Dermis blood vessel endothelial cell (primary cell): ENCODE measurements at regions not wholly inside any gene's neighbourhood (a gene's known extent, or its start where the extent isn't known, plus 50 kb on each side); places are given as distances from the start of the nearest gene placed in this dataset.
"Not testable (repeated sequence)": the region's sequence is repeated elsewhere in the genome, so short reads cannot be mapped to it uniquely, and the experiment has no call there.

ENCODE experiments used
- DNase-seq: peaks from one replicate; pipeline ENCODE4 v3.0.0; 2010

DNA sequence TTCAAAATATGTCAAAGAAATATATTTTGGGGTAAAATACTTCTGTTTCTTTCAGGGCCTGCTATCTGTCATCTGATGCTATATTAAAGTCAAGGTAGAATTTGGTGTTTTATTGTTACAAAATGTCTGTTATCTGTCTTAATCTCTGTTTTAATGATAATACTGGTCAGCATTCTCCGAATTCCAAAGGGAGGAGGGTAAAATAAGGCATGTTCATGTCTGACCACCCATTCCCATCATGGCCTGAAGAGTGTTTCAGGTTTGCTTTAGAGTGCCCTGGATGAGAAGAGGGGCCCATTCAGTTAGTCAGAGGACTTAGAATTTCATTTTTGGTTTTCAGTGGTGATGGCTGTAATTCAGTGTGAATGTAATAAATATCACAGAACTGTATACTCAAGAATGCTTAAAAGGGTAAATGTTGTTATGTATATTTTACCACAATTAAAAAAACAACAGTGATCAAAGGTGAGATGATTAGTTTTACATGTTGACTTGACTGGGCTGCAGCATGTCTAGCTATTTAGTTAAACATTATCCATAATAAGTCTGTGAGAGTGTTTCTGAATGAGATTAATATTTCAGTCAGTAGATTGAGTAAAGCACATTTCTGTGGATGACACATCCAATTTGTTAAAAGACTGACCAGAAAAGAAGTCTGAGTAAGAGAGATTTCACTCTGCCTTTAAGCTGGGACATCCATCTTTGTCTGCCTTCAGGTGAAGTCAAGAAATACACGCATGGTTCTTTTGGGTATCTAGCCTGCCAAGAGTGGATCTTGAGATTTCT lies 467.9 kb upstream of the SYT4 start:
- DNase-seq: no peak

DNA sequence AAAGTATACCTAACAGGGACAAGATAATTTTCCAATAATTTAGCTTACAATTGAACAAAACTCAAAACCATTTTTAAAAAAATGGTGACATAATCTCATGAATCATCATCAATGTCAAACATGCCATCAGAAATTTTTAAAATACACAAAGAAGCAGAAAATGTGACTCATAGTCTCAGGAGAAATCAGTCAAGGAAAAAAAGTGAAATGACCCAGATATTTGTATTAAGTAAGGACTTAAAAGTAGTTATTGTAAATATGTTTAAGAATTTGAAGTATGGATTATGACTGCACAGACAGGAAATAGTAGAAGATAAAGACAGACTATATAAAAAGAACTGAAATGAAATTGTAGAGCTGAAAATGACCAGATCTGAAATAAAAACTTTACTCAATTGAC lies 473.9 kb upstream of the SYT4 start:
- DNase-seq: no peak

DNA sequence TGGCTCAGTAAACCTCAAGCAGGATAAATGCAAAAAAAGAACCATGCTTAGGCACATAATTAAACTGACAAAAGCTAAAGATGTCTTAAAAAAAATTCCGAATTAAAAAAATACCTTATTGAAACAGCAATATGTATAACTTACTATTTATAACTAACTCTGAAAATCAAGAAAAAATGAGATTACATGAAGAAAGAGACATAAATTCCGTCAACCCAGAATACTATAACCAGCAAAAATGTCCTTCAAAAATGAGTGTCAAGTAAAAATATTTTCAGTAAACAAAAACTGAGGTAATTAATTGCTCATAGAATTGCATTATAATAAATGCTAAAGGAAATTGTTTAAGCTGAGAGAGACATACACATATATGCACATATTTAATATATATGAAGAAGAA lies 474.5 kb upstream of the SYT4 start:
- no peak for DNase-seq

DNA sequence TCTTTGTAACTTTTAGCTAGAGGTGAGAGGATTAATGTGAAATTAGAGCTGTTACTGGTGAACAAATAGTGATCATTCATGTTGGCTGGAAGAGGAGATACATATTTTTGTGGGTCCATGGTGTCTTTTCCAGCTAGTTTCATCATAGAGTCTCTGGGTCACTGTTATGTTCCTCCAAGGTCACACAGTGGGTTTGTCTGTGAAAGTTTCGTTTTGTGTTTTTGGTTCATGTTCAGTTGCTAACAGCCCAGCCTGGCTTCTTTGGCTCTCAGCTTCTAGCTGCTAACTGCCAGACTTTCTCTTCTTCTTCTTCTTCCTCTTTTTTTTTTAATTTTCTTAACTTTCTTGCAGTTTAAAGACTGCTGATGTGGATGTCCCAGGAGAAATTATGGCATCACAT lies 480.0 kb upstream of the SYT4 start:
- no peak for DNase-seq

DNA sequence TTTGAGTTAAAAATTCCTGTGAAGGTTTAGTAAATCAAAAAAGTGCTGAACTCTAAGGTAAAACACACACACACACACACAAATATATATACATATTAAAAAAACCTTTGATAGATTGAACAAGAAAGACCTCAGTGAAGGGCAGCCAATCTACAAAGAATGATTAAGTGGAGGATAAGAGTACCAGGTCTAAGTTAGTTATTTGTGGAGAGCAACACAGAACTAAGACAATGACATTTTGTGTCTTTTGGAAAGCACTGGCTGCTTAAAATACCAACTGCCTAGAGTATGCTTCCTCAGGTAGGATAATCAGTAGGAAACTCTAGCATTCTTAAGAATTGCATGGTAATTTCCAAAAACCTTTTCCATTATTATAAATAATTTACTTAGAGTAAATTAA lies 481.4 kb upstream of the SYT4 start:
- no peak for DNase-seq

DNA sequence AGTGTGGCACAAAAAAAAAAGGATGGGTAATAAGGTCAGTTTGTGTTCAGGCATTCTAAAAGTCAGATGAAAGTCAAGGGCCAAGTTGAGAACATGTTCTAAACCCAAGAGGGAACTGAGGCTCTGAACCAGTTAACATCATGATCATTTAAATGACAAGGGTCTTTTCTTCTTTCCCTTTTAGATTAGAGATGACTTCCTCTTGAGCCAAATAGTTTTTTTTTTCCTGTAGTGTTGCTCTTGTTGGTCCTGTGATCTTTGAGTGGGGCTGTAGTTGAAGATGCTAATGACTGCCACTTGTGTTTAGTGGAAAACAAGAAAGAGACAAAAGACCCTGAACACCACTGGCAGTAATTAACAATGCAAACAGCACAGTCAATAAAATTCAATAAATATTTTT lies 482.7 kb upstream of the SYT4 start:
- no peak for DNase-seq

DNA sequence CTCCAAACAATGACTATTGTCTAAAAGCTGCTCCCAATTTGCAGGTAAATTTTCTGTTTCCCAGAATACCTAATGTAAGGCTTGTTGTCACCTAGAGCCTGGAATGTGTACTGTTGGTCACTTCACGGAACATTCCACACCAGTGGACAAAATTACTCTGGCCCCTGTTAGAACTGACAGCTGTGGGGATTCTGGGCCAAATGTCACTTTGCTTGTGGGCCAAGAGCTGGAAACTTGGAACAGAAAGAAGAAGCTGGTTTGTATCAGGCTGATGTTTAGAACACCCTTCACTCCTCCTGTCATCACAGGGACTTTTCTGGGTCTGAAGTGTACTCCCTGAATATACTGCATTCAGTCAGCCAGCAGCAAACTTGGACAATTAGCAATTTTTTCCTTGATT lies 495.6 kb upstream of the SYT4 start:
- no peak for DNase-seq

DNA sequence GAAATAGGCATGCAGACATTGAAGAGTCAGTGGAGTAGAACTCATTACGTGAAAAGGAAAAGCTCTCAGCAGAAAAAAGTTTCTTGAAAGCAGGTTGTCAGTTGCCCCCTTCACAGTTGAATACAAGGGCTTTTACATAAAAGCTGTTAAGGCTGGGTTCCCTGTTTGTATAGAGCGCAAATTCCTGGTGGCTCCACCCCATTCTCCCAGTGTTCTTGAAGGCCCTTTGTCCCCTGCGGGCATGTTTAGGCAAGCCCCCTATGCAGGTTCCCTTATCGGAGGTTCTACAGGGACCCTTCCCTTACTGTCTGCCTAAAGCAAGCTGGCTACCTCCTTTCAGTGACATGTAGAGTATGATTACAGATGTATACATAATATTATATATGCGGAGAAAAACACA lies 497.2 kb upstream of the SYT4 start:
- no peak for DNase-seq

DNA sequence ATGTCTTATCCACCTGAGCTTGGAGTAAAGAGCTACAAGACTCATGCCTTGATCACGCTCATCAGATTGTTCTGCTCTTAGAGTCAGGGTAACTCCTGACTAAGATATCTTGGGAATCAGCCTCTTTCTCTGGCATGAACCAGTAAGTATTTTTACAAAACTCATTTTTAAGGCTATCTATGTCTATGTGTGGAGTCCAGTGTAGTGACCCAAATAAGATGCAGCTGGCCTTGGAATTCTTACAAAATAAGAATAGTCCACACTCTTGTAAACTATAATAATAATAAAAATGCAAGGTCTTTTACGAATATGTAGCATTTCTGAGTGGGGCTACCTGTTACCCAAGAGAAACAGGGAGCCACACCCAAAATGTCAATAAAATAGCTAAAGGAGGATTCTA lies 498.3 kb upstream of the SYT4 start:
- DNase-seq: no peak

DNA sequence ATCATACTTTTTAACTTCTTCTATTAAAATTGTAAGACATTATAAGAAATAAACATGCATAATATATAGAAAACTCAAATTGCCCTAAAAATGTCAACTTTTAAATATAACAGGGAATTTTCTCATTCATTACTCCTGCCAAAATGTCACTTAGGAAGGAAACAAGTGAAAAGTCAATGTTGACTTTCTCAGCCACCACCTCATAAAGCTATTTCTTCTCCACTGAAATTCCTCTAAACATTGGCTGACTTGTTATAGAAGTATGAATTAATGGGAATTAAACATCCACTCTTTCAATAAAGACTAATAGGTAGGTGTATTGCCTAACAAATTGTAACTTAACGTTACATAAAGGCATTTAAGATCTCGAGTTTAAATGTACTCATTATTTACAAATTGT lies 499.7 kb upstream of the SYT4 start:
- DNase-seq: no peak

DNA sequence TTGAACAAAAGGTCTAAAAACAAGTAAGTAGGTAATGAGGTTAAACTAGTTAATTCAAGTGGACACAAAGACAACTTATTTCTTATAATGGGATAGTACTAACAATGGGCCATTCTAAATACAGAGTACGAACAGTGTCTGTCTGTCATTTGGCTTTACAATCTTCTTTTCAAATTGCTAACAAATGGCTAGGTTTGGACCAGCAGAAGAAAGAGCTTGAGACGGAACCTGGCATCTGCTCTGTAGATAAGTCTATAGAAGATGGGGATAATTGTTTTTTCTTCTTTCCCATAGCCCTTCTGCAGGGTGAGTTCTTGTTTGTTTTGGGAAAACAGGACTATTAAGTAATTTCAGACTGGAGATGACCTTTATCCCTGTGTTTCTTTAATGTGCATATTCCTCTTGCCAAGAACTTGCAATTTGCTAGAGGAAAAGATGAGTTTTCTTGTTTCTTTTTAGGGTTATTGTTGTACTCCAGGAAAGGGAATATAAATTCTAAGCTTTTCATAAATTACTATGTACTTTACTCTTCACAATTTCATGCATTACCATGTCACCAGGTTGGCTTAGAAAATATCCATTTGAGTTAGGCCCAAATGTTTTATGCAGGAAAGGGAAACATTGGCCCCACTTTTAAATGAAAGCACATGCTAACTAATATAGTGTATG lies 500.5 kb upstream of the SYT4 start:
- DNase-seq: no peak

DNA sequence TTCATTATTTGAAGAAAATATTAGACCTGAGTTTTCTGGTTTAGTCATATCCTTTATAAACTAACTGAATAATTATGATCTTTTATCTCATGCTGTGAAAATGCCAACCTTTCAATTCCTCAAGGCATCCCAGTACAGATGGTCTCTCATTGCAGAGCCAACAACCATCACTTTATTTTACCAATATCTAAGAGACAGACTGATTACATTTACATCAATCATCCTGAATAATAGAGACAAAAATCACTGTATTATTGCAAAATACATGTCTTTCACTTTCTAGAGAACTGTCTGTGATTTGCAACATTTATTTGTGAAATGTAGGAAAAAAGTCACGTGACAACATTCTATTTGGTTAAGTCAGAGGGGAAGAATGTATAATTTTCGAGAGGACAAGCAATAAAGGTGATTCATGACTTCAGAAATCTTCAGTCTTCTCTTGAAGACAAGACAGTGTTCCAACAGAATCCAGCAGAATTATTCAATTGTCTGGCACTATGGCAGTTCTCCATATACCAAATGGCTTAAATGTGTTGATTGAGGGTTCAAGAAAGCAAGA lies 503.6 kb upstream of the SYT4 start:
- no peak for DNase-seq

DNA sequence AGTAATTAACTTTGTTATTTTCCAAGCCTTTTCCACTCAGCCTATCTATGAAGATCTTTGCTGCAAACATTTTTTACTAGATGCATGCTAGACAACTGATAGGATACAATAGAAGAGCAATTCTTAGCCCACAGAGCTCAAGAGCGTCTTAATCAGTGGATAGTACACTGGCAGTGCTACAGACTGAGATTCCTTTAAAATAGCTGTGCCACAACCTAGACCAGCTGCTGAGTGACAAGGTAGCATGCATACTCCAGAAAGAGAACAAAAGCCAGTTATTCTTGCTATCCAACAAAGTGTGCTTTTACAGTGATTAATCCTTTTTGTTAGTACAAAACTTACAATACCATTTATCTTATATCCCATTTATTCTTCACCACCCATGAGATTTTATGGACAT lies 507.9 kb upstream of the SYT4 start:
- no peak for DNase-seq

DNA sequence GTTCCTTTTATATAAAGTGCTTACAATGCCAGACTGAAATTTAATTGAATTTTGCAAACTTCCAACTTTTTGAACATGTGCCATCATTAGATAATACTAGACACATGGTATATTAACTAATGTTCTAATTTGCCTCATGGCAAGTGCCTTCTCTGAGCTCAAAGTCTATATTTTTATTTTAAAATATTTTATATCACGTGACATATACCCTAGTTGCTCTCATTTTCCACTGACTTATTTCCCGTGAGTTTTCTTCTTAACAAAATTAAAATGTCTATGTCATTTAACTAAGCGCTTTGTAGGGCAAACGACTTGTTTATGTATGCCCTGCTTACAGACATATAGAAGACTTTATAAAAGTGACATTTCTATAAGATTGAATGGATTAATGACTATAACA lies 509.6 kb upstream of the SYT4 start:
- no peak for DNase-seq

DNA sequence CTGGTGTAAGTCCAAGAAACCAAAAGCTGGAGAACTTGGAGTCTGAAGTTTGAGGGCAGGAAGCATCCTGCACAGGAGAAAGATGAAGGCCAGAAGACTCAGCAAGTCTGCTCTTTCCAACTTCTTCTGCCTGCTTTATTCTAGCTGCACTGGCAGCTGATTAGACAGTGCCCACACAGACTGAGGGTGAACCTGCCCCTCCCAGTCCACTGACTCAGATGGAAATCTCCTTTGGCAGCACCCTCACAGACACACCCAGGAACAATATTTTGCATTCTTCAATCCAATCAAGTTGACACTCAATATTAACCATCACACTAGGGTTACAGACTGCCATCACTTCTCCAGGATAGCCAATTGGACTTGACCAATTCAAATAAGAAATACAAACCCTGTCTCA lies 510.4 kb upstream of the SYT4 start:
- DNase-seq: not testable (repeated sequence)

DNA sequence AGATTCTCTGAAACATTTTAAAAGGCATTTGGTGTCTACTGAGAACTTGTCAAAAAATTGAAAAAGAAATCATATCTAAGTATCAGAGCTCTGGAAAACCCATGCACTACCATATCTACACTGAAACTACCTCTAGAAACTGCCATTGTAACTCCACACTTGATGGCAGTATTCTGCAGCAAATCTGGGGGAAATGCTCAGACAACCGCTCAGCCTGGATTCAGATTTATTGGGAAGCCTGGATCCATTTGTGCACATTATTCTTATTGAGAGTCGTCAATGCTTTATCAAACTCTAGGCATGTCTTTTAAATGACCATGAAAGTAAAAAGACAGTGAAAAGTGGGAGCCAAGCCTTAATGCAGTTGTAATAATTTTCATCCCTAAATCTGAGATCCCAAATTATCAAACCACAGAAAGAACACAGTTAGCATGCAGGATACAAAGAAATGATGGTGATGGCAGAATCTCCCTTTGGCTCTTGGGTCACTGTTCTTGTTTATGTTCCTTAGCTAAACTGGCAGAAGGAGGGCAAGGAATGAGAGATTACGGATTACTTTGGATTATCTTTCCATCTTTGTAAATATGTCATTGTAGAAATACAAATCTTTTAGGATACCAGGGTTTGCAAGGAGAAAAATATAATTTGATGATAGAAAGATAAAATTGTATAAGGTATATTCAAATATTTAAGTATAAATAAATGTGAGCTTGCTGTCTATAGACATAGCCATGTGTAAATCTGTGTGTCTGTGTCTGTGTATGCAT lies 512.1 kb upstream of the SYT4 start:
- DNase-seq: no peak

DNA sequence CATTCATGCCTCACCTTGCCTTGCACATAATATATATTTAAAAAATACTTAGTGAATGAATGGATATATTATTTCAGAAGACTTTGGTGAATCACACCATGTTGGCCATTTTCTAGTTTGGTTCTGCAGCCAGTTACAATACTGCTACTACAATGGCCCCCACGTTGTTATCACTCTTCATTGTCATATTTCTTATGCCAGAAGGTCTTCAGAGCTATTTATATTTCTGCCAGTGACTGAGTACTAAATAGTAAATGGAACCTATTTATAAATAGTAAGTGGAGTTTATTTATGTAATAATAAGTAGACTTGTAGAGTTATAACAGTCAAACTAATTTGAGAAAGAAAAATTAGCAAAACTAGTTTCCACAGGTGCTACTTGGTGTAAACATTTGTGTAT lies 516.6 kb upstream of the SYT4 start:
- DNase-seq: no peak

DNA sequence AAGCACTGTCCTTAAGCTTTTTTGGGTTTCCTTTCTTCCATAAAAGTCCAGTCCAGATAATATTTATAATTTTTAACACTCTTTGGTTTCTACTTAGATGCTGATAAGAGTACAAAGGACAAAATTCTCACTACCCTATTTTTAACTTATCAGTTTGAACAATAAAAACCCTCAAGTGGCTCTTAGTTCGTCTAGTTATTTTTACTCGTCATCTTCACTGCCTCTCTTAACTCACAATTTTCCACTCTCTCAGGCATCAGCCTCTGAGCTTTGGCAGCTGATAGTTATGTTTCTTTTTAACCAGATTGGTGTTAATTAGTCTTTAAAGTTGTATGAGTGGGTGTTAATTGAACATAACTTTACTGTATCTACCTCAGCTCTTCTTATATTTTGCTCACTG lies 517.1 kb upstream of the SYT4 start:
- DNase-seq: no peak

DNA sequence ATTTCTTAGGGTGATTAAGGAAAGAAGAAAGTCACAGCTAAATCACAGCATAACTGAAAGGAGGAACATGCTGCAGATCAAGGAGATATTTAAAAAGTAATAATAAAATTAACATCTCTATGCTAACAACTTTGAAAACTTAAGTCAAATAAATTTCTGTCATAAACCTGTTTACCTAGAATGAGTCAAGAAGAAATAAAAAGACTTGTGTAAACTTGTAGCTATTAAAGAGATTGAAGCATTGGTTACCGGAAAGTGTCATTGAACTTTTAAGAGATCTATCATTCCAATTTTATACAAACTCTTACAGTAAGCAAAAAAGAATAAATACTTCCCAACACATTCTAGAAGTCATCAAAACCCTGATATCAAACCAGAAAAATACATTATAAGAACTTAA lies 520.1 kb upstream of the SYT4 start:
- DNase-seq: no peak

DNA sequence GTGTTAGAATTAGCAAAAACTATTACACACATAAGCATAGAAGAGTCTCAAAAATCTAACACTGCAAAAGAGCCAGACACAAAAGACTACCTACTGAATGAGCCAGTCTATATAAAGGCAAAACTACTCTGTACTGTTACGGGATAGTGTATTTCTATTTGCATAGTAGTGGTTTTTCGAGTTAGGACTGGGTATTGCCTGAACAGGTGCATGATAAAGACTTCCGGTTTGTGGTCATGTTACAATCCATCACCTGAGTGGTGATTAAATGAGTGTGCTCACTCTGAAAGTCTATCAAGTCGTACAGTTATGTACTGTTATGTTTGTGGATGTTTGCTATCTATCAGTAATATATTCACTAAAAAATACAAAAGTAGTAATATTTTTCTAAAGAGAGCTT lies 523.3 kb upstream of the SYT4 start:
- no peak for DNase-seq

DNA sequence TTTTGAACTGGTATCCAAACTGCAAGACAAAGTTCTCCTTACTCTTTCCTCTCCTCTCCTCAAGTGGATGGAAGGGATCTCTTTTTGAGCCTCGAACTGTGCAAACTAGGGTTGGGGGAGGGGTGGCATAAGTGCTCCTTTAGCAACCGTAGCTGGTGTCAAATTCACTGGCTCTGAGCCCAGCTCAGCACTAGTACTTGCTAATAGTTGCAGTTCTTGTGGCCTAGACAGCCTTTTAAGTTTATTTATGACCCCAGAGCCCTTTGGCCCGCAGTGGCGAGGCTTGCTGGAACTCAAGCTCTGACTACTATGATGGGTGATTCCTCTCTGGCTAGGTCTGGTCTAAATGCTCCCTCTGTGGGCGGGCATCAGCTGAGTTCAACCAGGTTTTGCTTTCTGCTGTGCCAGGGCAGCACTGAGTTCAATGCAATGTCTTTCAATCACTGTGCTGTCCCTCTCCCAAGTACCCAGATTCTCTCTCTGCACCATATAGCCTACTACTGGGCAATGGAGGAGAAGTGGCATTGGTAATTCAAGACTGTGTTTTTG lies 528.4 kb upstream of the SYT4 start:
- no peak for DNase-seq

DNA sequence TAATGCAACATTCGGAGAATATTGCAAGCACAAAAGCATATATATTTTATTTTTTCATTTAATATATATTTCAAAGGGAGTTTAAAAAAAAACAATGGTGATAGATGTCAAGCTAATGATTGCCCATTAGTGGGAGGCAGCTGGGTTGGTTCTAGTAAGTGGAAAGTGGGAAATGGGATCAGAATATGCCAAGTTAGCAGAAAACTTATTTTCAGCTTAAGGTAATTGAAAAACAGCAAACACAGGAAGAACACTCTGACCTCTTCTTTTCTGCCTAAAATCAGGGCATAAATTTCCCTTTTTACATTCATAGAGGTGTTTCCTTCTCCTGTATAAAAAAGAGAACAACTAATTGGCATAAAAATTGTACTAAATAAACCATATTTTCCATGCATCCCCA lies 535.3 kb upstream of the SYT4 start:
- DNase-seq: no peak

DNA sequence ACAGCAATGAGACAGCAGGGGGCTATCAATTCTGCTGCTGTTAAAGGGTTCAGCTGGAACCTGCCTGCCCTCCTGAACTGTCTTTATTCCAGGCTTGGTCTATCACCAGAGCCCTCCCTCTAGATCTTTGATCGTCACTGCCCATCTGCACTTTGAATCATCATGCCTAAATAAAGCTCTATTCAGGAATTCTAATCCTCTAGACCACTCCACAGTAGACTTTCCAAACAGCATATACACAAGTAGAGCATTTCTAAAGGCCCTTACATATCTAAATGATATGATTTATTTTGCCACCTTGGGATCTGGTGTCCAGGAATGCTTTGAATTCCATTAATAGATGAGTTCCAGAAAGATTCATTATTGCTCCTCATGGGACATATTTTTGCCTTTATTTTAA lies 542.1 kb upstream of the SYT4 start:
- DNase-seq: no peak
